Keratinocyte (primary cell): ENCODE measurements at regions not wholly inside any gene's neighbourhood (a gene's known extent, or its start where the extent isn't known, plus 50 kb on each side); places are given as distances from the start of the nearest gene placed in this dataset.

Experiments used
- DNase-seq: peaks from one replicate; pipeline ENCODE4 v3.0.0-alpha.2; 2011; ENCODE audit warnings: low read depth, missing footprints, low spot score
- FAIRE-seq: peaks from 2 replicates; lab custom pipeline; 2011; peaks lifted over from hg19 to GRCh38; lab: Jason Lieb, UNC
- H2AFZ ChIP-seq: 2 replicates; pipeline ENCODE4 v1.6.0; 2012; ENCODE audit warnings: low read length, control low read depth, inconsistent platforms; ENCODE audit not compliant: control insufficient read depth
- H3K27ac ChIP-seq: 2 replicates; pipeline ENCODE4 v1.5.1; 2011; ENCODE audit warnings: low read length; ENCODE audit not compliant: control insufficient read depth, insufficient read depth
- H3K27me3 ChIP-seq: 3 replicates; pipeline ENCODE4 v1.6.0; 2011; ENCODE audit warnings: low read length; ENCODE audit not compliant: control insufficient read depth, insufficient read depth; ENCODE audit errors: extremely low read depth
- H3K36me3 ChIP-seq, 2 experiments: 2 replicates in 1 of 2; 3 replicates in 1 of 2; pipeline ENCODE4 v1.5.1; 2011; ENCODE audit warnings: low read length in 2 of 2, mild to moderate bottlenecking in 1 of 2; ENCODE audit not compliant: control insufficient read depth in 2 of 2, insufficient read depth in 2 of 2; ENCODE audit errors: extremely low read depth in 1 of 2
- H3K4me1 ChIP-seq: 3 replicates; pipeline ENCODE4 v1.5.1; 2011; ENCODE audit warnings: low read length; ENCODE audit not compliant: control insufficient read depth, insufficient read depth; ENCODE audit errors: extremely low read depth
- H3K4me2 ChIP-seq: 3 replicates; pipeline ENCODE4 v1.6.0; 2011; ENCODE audit warnings: low read depth, low read length; ENCODE audit not compliant: control insufficient read depth, insufficient read depth; ENCODE audit errors: extremely low read depth
- H3K4me3 ChIP-seq, 3 experiments: fragments of 200-600 bp in 1 of 3; sonication (generic) in 1 of 3; 2 replicates in 2 of 3; 3 replicates in 1 of 3; pipeline ENCODE4 v1.5.1; 2011 to 2016; ENCODE audit warnings: low read length in 3 of 3, mild to moderate bottlenecking in 3 of 3, control low read depth in 2 of 3, inconsistent platforms in 1 of 3, low read depth in 1 of 3, mixed read lengths in 1 of 3, mixed run types in 1 of 3, moderate library complexity in 1 of 3; ENCODE audit not compliant: control insufficient read depth in 2 of 3, insufficient read depth in 2 of 3; ENCODE audit errors: extremely low read depth in 1 of 3
- H3K79me2 ChIP-seq: 2 replicates; pipeline ENCODE4 v1.6.0; 2012; ENCODE audit warnings: low read length; ENCODE audit not compliant: control insufficient read depth, insufficient read depth
- H3K9ac ChIP-seq: 3 replicates; pipeline ENCODE4 v1.6.0; 2011; ENCODE audit warnings: low read length; ENCODE audit not compliant: control insufficient read depth, insufficient read depth; ENCODE audit errors: extremely low read depth
- H3K9me1 ChIP-seq: 3 replicates; pipeline ENCODE4 v1.6.0; 2011; ENCODE audit warnings: low read length; ENCODE audit not compliant: control insufficient read depth, insufficient read depth; ENCODE audit errors: extremely low read depth
- H3K9me3 ChIP-seq: 2 replicates; pipeline ENCODE4 v1.5.1; 2012; ENCODE audit warnings: low read depth, low read length; ENCODE audit not compliant: control insufficient read depth
- H4K20me1 ChIP-seq: 3 replicates; pipeline ENCODE4 v1.6.0; 2011; ENCODE audit warnings: low read length; ENCODE audit not compliant: control insufficient read depth, insufficient read depth; ENCODE audit errors: extremely low read depth
- EZH2 ChIP-seq: IDR thresholded peaks from one replicate; pipeline ENCODE4 v1.6.1; 2012; ENCODE audit warnings: inconsistent platforms, mild to moderate bottlenecking, low read length, moderate library complexity
- dilution Hi-C: fragments of 300-500 bp; cut with MboI; formaldehyde crosslinking; loops from one replicate; pipeline ENCODE4 v1.7.0; 2020; ENCODE audit warnings: low sequenced_read_pairs; ENCODE audit not compliant: extremely low pct_ligation_motif_present
- TF ChIP-seq, protein P1 (sequence below), 3 experiments: IDR thresholded peaks in 1 of 3; conservative IDR thresholded peaks in 1 of 3; optimal IDR thresholded peaks in 1 of 3; 2 replicates in 2 of 3; 3 replicates in 1 of 3; pipeline versions ENCODE3 to v1.5.1; 2011; ENCODE audit warnings: low read length in 3 of 3, mild to moderate bottlenecking in 3 of 3, moderate library complexity in 2 of 3, control low read depth in 1 of 3, inconsistent platforms in 1 of 3; ENCODE audit not compliant: insufficient read depth in 2 of 3; ENCODE audit errors: extremely low read depth in 1 of 3

DNA sequence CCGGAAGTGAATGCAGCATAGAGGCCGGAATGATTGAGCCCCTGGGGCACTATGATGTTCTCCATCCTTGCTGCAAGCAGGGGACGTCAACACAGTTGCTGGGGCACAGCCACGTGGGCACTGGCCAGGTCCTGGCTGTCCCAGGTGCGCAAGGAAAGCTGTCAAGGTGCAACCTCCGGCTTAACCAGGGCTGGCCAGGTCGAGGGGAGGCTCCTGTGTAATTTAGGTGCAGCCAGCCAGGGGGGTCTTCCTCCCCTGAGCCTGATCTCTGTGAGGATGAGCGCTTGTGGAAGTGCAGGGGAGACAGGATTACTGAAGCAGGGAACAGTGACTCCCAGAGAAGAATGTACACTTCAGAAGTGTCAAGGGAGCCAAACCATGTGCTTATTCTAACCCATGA lies 852.8 kb upstream of the TMEM132C start:
- H3K9me1 ChIP-seq = no peaks in the 10 kb centered on the region
- no peak overlapping the region for H3K27ac ChIP-seq
- no peaks in the 10 kb centered on the region for H3K36me3 ChIP-seq
- no peak for FAIRE-seq
- no peaks in the 10 kb centered on the region for H4K20me1 ChIP-seq
- no peaks in the 10 kb centered on the region for H3K79me2 ChIP-seq
- H3K27me3 ChIP-seq = no peaks in the 10 kb centered on the region
- H3K9ac ChIP-seq = no peak overlapping the region
- TF ChIP-seq, protein P1, sequence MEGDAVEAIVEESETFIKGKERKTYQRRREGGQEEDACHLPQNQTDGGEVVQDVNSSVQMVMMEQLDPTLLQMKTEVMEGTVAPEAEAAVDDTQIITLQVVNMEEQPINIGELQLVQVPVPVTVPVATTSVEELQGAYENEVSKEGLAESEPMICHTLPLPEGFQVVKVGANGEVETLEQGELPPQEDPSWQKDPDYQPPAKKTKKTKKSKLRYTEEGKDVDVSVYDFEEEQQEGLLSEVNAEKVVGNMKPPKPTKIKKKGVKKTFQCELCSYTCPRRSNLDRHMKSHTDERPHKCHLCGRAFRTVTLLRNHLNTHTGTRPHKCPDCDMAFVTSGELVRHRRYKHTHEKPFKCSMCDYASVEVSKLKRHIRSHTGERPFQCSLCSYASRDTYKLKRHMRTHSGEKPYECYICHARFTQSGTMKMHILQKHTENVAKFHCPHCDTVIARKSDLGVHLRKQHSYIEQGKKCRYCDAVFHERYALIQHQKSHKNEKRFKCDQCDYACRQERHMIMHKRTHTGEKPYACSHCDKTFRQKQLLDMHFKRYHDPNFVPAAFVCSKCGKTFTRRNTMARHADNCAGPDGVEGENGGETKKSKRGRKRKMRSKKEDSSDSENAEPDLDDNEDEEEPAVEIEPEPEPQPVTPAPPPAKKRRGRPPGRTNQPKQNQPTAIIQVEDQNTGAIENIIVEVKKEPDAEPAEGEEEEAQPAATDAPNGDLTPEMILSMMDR (optimal IDR thresholded peaks at IDR 0.05 in 1 of 3, IDR thresholded peaks at IDR 0.05 in 1 of 3, conservative IDR thresholded peaks at IDR 0.05 in 1 of 3; ENCODE audit: extremely low read depth in 1 of 3, insufficient read depth in 2 of 3, low read length in 3 of 3) = no peak
- TF ChIP-seq EZH2 = no peak
- H3K9me3 ChIP-seq = peaks cover 2% of the 10 kb centered on the region
- dilution Hi-C loops = no loop called here
- peaks cover 3% of the 10 kb centered on the region for H3K4me1 ChIP-seq
- no peak overlapping the region for H3K4me2 ChIP-seq
- H3K4me3 ChIP-seq = no peak overlapping the region
- no peak overlapping the region for H2AFZ ChIP-seq
- no peak for DNase-seq

DNA sequence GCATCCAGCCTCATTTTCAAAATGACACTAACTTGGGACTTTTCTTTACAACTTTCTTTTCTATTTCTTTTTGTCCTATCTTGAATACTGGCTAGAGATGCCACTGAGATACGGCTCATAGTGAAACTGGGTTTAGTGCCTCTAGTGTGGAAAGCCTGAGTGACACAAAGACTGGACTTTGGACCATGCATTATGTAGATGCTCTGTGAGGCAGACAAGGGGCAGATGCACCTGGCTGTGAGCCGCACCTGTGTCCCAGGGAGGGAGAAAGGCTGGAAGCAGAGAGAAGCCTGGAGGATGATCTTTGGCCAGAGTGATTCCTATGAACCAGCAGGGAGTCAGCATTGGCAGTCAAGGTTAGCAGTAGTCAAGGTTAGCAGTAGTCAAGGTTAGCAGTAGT lies 852.3 kb upstream of the TMEM132C start:
- H3K36me3 ChIP-seq = no peaks in the 10 kb centered on the region
- no peak overlapping the region for H3K4me2 ChIP-seq
- no peak overlapping the region for H3K4me3 ChIP-seq
- TF ChIP-seq, protein P1 (optimal IDR thresholded peaks at IDR 0.05 in 1 of 3, IDR thresholded peaks at IDR 0.05 in 1 of 3, conservative IDR thresholded peaks at IDR 0.05 in 1 of 3; ENCODE audit: extremely low read depth in 1 of 3, insufficient read depth in 2 of 3, low read length in 3 of 3) = no peak
- TF ChIP-seq EZH2 = no peak
- no peak overlapping the region for H3K27ac ChIP-seq
- peaks cover 2% of the 10 kb centered on the region for H3K9me3 ChIP-seq
- no peaks in the 10 kb centered on the region for H3K9me1 ChIP-seq
- no peak overlapping the region for H2AFZ ChIP-seq
- H3K27me3 ChIP-seq = no peaks in the 10 kb centered on the region
- dilution Hi-C loops = no loop called here
- H3K4me1 ChIP-seq = peaks cover 3% of the 10 kb centered on the region
- H3K79me2 ChIP-seq = no peaks in the 10 kb centered on the region
- DNase-seq = no peak
- FAIRE-seq = no peak
- H4K20me1 ChIP-seq = no peaks in the 10 kb centered on the region
- no peak overlapping the region for H3K9ac ChIP-seq
